CD4-positive, alpha-beta T cell treated with Interleukin-21 for 1 hour (primary cell): ENCODE measurements at regions not wholly inside any gene's neighbourhood (a gene's known extent, or its start where the extent isn't known, plus 50 kb on each side); places are given as distances from the start of the nearest gene placed in this dataset.
"Not testable (repeated sequence)": the region's sequence is repeated elsewhere in the genome, so short reads cannot be mapped to it uniquely, and the experiment has no call there.

Experiments used
- DNase-seq: peaks from one replicate; pipeline ENCODE4 v3.0.0-alpha.2; 2020

- DNase-seq, result no peak
Observed at GRCh38 chr13:79966493-79966895, 374.4 kb downstream of the SPRY2 start.

GRCh38 chr13:79966059-79966458 is 374.9 kb downstream of the SPRY2 start:
- no peak for DNase-seq

- DNase-seq, result no peak
Observed at GRCh38 chr13:79946556-79946955, 394.4 kb downstream of the SPRY2 start.

- DNase-seq, result no peak
Observed at GRCh38 chr13:79943346-79944023, 397.4 kb downstream of the SPRY2 start.

- no peak for DNase-seq
Observed at GRCh38 chr13:79941752-79942151, 399.2 kb downstream of the SPRY2 start.

GRCh38 chr13:79939689-79940088 is 401.2 kb downstream of the SPRY2 start:
- DNase-seq, result no peak

GRCh38 chr13:79937771-79938216 is 403.1 kb downstream of the SPRY2 start:
- no peak for DNase-seq

GRCh38 chr13:79937311-79937710 is 403.6 kb downstream of the SPRY2 start:
- no peak for DNase-seq

- DNase-seq, result no peak
Observed at GRCh38 chr13:79936368-79937136, 404.4 kb downstream of the SPRY2 start.

GRCh38 chr13:79935121-79935520 is 405.8 kb downstream of the SPRY2 start:
- no peak for DNase-seq

GRCh38 chr13:79933389-79933788 is 407.5 kb downstream of the SPRY2 start:
- no peak for DNase-seq

- DNase-seq, result no peak
Observed at GRCh38 chr13:79932556-79932955, 408.4 kb downstream of the SPRY2 start.

GRCh38 chr13:79923973-79924556 is 416.9 kb downstream of the SPRY2 start:
- not testable (repeated sequence) for DNase-seq

- DNase-seq, result no peak
Observed at GRCh38 chr13:79919091-79919490, 421.8 kb downstream of the SPRY2 start.

- DNase-seq, result no peak
Observed at GRCh38 chr13:79918620-79919019, 422.3 kb downstream of the SPRY2 start.

GRCh38 chr13:79917628-79918027 is 423.3 kb downstream of the SPRY2 start:
- DNase-seq, result no peak

- no peak for DNase-seq
Observed at GRCh38 chr13:79915114-79915811, 425.7 kb downstream of the SPRY2 start.

- DNase-seq, result no peak
Observed at GRCh38 chr13:79913141-79913827, 427.6 kb downstream of the SPRY2 start.

- no peak for DNase-seq
Observed at GRCh38 chr13:79912403-79912802, 428.5 kb downstream of the SPRY2 start.

- no peak for DNase-seq
Observed at GRCh38 chr13:79910875-79911540, 429.9 kb downstream of the SPRY2 start.

GRCh38 chr13:79909644-79910043 is 428.7 kb downstream of the NDFIP2 start:
- DNase-seq, result no peak

- DNase-seq, result no peak
Observed at GRCh38 chr13:79908381-79908780, 427.4 kb downstream of the NDFIP2 start.
